ENCODE measurements at regions not wholly inside any gene's neighbourhood (a gene's known extent, or its start where the extent isn't known, plus 50 kb on each side); places are given as distances from the start of the nearest gene placed in this dataset.

- Mint-ChIP-seq H3K27ac (no peak overlapping the region), H3K4me1 (peaks cover 2% of the 10 kb centered on the region), H3K36me3 (no peaks in the 10 kb centered on the region), H3K9me3 (no peaks in the 10 kb centered on the region), H3K27me3 (peaks cover 36% of the 10 kb centered on the region), H3K4me3 (no peak overlapping the region)
- CTCF ChIA-PET, result no interaction called here
- DNase-seq, result no peak
Observed at GRCh38 chr15:69813881-69814280, 283.8 kb downstream of the TLE3 start.

- CTCF ChIA-PET, result no interaction called here
- Mint-ChIP-seq H3K27ac (no peak overlapping the region), H3K27me3 (peaks cover 41% of the 10 kb centered on the region), H3K4me3 (no peak overlapping the region), H3K36me3 (no peaks in the 10 kb centered on the region), H3K4me1 (peaks cover 2% of the 10 kb centered on the region), H3K9me3 (no peaks in the 10 kb centered on the region)
- DNase-seq, result no peak
Observed at GRCh38 chr15:69814932-69815331, 282.8 kb downstream of the TLE3 start.

GRCh38 chr15:69815793-69816192 is 281.9 kb downstream of the TLE3 start:
- H3K4me3 Mint-ChIP-seq, result no peak overlapping the region
- no peaks in the 10 kb centered on the region for H3K36me3 Mint-ChIP-seq
- CTCF ChIA-PET, result no interaction called here
- peaks cover 2% of the 10 kb centered on the region for H3K4me1 Mint-ChIP-seq
- H3K27me3 Mint-ChIP-seq, result peaks cover 45% of the 10 kb centered on the region
- no peak overlapping the region for H3K27ac Mint-ChIP-seq
- H3K9me3 Mint-ChIP-seq, result no peaks in the 10 kb centered on the region
- DNase-seq, result no peak

- no peak for DNase-seq
- no peaks in the 10 kb centered on the region for H3K9me3 Mint-ChIP-seq
- H3K27ac Mint-ChIP-seq, result no peak overlapping the region
- no peak overlapping the region for H3K4me3 Mint-ChIP-seq
- H3K4me1 Mint-ChIP-seq, result peaks cover 2% of the 10 kb centered on the region
- CTCF ChIA-PET, result no interaction called here
- H3K36me3 Mint-ChIP-seq, result no peaks in the 10 kb centered on the region
- peaks cover 50% of the 10 kb centered on the region for H3K27me3 Mint-ChIP-seq
Observed at GRCh38 chr15:69816522-69816921, 281.2 kb downstream of the TLE3 start.

- H3K4me3 Mint-ChIP-seq, result no peak overlapping the region
- no peak for DNase-seq
- no peaks in the 10 kb centered on the region for H3K36me3 Mint-ChIP-seq
- peaks cover 2% of the 10 kb centered on the region for H3K4me1 Mint-ChIP-seq
- no peaks in the 10 kb centered on the region for H3K9me3 Mint-ChIP-seq
- peaks cover 66% of the 10 kb centered on the region for H3K27me3 Mint-ChIP-seq
- H3K27ac Mint-ChIP-seq, result no peak overlapping the region
- CTCF ChIA-PET, result no interaction called here
Observed at GRCh38 chr15:69818529-69818928, 279.2 kb downstream of the TLE3 start.

GRCh38 chr15:69819371-69819770 is 278.3 kb downstream of the TLE3 start:
- Mint-ChIP-seq H3K27ac (no peak overlapping the region), H3K4me1 (peaks cover 2% of the 10 kb centered on the region), H3K27me3 (peaks cover 63% of the 10 kb centered on the region), H3K36me3 (no peaks in the 10 kb centered on the region), H3K9me3 (no peaks in the 10 kb centered on the region), H3K4me3 (no peak overlapping the region)
- CTCF ChIA-PET, result no interaction called here
- DNase-seq, result no peak

GRCh38 chr15:69820819-69821218 is 276.9 kb downstream of the TLE3 start:
- H3K27ac Mint-ChIP-seq, result no peak overlapping the region
- CTCF ChIA-PET, result interaction anchor here (1.3 kb wide), 1 partner anchor 299 kb away, joined by 3 read pairs; no protein-coding TSS in a partner anchor
- no peaks in the 10 kb centered on the region for H3K36me3 Mint-ChIP-seq
- peaks cover 2% of the 10 kb centered on the region for H3K4me1 Mint-ChIP-seq
- peaks cover 65% of the 10 kb centered on the region for H3K27me3 Mint-ChIP-seq
- DNase-seq, result no peak
- no peaks in the 10 kb centered on the region for H3K9me3 Mint-ChIP-seq
- H3K4me3 Mint-ChIP-seq, result no peak overlapping the region

- no peak overlapping the region for H3K4me3 Mint-ChIP-seq
- CTCF ChIA-PET, result no interaction called here
- H3K27ac Mint-ChIP-seq, result no peak overlapping the region
- peaks cover 69% of the 10 kb centered on the region for H3K27me3 Mint-ChIP-seq
- no peaks in the 10 kb centered on the region for H3K9me3 Mint-ChIP-seq
- DNase-seq, result no peak
- H3K4me1 Mint-ChIP-seq, result no peaks in the 10 kb centered on the region
- no peaks in the 10 kb centered on the region for H3K36me3 Mint-ChIP-seq
Observed at GRCh38 chr15:69823223-69823907, 274.4 kb downstream of the TLE3 start.

- Mint-ChIP-seq H3K36me3 (no peaks in the 10 kb centered on the region), H3K27me3 (peaks cover 63% of the 10 kb centered on the region), H3K4me1 (no peaks in the 10 kb centered on the region), H3K4me3 (no peak overlapping the region), H3K9me3 (no peaks in the 10 kb centered on the region), H3K27ac (no peak overlapping the region)
- CTCF ChIA-PET, result no interaction called here
- no peak for DNase-seq
Observed at GRCh38 chr15:69824075-69824876, 273.4 kb downstream of the TLE3 start.

- CTCF ChIA-PET, result no interaction called here
- Mint-ChIP-seq H3K9me3 (no peaks in the 10 kb centered on the region), H3K4me1 (no peaks in the 10 kb centered on the region), H3K27ac (no peak overlapping the region), H3K4me3 (no peak overlapping the region), H3K36me3 (no peaks in the 10 kb centered on the region), H3K27me3 (peaks cover 56% of the 10 kb centered on the region)
- no peak for DNase-seq
Observed at GRCh38 chr15:69824877-69825406, 272.8 kb downstream of the TLE3 start.

GRCh38 chr15:69825941-69826818 is 271.5 kb downstream of the TLE3 start:
- no peaks in the 10 kb centered on the region for H3K9me3 Mint-ChIP-seq

GRCh38 chr15:69826819-69827175 is 270.9 kb downstream of the TLE3 start:
- H3K9me3 Mint-ChIP-seq, result no peaks in the 10 kb centered on the region
- peaks cover 43% of the 10 kb centered on the region for H3K27me3 Mint-ChIP-seq
- no peaks in the 10 kb centered on the region for H3K36me3 Mint-ChIP-seq
- CTCF ChIA-PET, result no interaction called here
- H3K4me1 Mint-ChIP-seq, result no peaks in the 10 kb centered on the region
- H3K4me3 Mint-ChIP-seq, result no peak overlapping the region
- H3K27ac Mint-ChIP-seq, result no peak overlapping the region
- DNase-seq, result no peak

More at GRCh38 chr15:69825941-69826818, 271.5 kb downstream of the TLE3 start:
- CTCF ChIA-PET, result no interaction called here
- H3K4me1 Mint-ChIP-seq, result no peaks in the 10 kb centered on the region
- no peak overlapping the region for H3K27ac Mint-ChIP-seq
- no peak for DNase-seq
- H3K4me3 Mint-ChIP-seq, result no peak overlapping the region
- no peaks in the 10 kb centered on the region for H3K36me3 Mint-ChIP-seq
- peaks cover 48% of the 10 kb centered on the region for H3K27me3 Mint-ChIP-seq

GRCh38 chr15:69827751-69828150 is 270.0 kb downstream of the TLE3 start:
- H3K4me3 Mint-ChIP-seq, result no peak overlapping the region
- no peaks in the 10 kb centered on the region for H3K36me3 Mint-ChIP-seq
- CTCF ChIA-PET, result no interaction called here
- no peaks in the 10 kb centered on the region for H3K9me3 Mint-ChIP-seq
- DNase-seq, result no peak
- H3K27ac Mint-ChIP-seq, result no peak overlapping the region
- H3K4me1 Mint-ChIP-seq, result no peaks in the 10 kb centered on the region
- peaks cover 39% of the 10 kb centered on the region for H3K27me3 Mint-ChIP-seq

GRCh38 chr15:69828181-69828828 is 269.4 kb downstream of the TLE3 start:
- Mint-ChIP-seq H3K27me3 (peaks cover 33% of the 10 kb centered on the region), H3K36me3 (no peaks in the 10 kb centered on the region), H3K4me3 (no peak overlapping the region), H3K27ac (no peak overlapping the region), H3K9me3 (no peaks in the 10 kb centered on the region), H3K4me1 (no peaks in the 10 kb centered on the region)
- CTCF ChIA-PET, result no interaction called here
- DNase-seq, result no peak
